ENCODE measurements at regions not wholly inside any gene's neighbourhood (a gene's known extent, or its start where the extent isn't known, plus 50 kb on each side); places are given as distances from the start of the nearest gene placed in this dataset.

- Histone ChIP-seq H2AFZ (ENCODE audit: low read depth, low read length, poor library complexity, severe bottlenecking) (no peak overlapping the region), H3K9ac (ENCODE audit: low read length) (no peak overlapping the region), H3K9me3 (ENCODE audit: control insufficient read depth in 1 of 2, insufficient read depth in 1 of 2, low read depth in 1 of 2, low read length in 2 of 2) (0 out of 4 replicates have a peak, but pooled peaks cover 0 to 4% of the 10 kb centered on the region in 2 experiments), H3K79me2 (ENCODE audit: insufficient read depth, low read length) (no peaks in the 10 kb centered on the region), H3K4me1 (ENCODE audit: control insufficient read depth in 1 of 2, insufficient read depth in 2 of 2, low read length in 2 of 2) (no peaks in the 10 kb centered on the region), H3K4me2 (ENCODE audit: low read length) (no peak overlapping the region), H3K4me3 (replicated peaks in 1 of 2; ENCODE audit: low read depth in 1 of 2, low read length in 2 of 2) (no peak overlapping the region), H3K27me3 (ENCODE audit: insufficient read depth, low read length) (no peaks in the 10 kb centered on the region), H3K36me3 (ENCODE audit: control insufficient read depth in 1 of 2, insufficient read depth in 2 of 2, low read length in 2 of 2) (no peaks in the 10 kb centered on the region), H3K9me2 (ENCODE audit: insufficient read depth) (no peaks in the 10 kb centered on the region), H4K20me1 (ENCODE audit: insufficient read depth) (no peaks in the 10 kb centered on the region), H3K27ac (ENCODE audit: low read depth, low read length) (no peak overlapping the region)
- no TSS peak for BruUV-seq (replicated peaks)
- DNase-seq (ENCODE audit: low read depth, low spot score) (no peak), ATAC-seq (no peak)
- RAD21 ChIA-PET (ENCODE audit: low non-redundant PET in 1 of 2, low total read pairs in 2 of 2, uncharacterized antibody in 2 of 2, unreplicated experiment in 2 of 2) = no interaction called here
- TF ChIP-seq RAD21 (IDR thresholded peaks at IDR 0.05; ENCODE audit: low read depth) (no peak), SIN3A (IDR thresholded peaks at IDR 0.05; ENCODE audit: low read depth) (no peak), ZBTB33 (IDR thresholded peaks at IDR 0.05; ENCODE audit: extremely low read depth, insufficient replicate concordance, low read length) (no peak), SP1 (IDR thresholded peaks at IDR 0.05; ENCODE audit: low read depth) (no peak), ZNF274 (IDR thresholded peaks at IDR 0.05; ENCODE audit: low read depth, low read length) (no peak), JUND (IDR thresholded peaks at IDR 0.05) (no peak), FOSL1 (IDR thresholded peaks at IDR 0.05; ENCODE audit: low read depth) (no peak), CTCF (IDR thresholded peaks at IDR 0.05 in 2 of 3, conservative IDR thresholded peaks at IDR 0.05 in 1 of 3; ENCODE audit: borderline replicate concordance in 1 of 3, insufficient read depth in 1 of 3, low read depth in 2 of 3, low read length in 2 of 3) (no peak), EZH2 (IDR thresholded peaks at IDR 0.05) (no peak), EGR1 (IDR thresholded peaks at IDR 0.05; ENCODE audit: low read depth) (no peak), ATF3 (IDR thresholded peaks at IDR 0.05) (no peak), CBX3 (IDR thresholded peaks at IDR 0.05; ENCODE audit: low read depth) (no peak), POLR2A (IDR thresholded peaks at IDR 0.05; ENCODE audit: borderline replicate concordance, extremely low read depth, insufficient read depth, insufficient read length) (no peak), POLR2AphosphoS5 (IDR thresholded peaks at IDR 0.05; ENCODE audit: low read depth, low read length) (no peak), ELF1 (IDR thresholded peaks at IDR 0.05; ENCODE audit: borderline replicate concordance, low read depth) (no peak), TCF7L2 (IDR thresholded peaks at IDR 0.05; ENCODE audit: borderline replicate concordance, extremely low read depth, insufficient read depth, insufficient read length) (no peak), EZH2phosphoT487 (IDR thresholded peaks at IDR 0.05; ENCODE audit: borderline replicate concordance) (no peak)
- TF ChIP-seq, protein P1, sequence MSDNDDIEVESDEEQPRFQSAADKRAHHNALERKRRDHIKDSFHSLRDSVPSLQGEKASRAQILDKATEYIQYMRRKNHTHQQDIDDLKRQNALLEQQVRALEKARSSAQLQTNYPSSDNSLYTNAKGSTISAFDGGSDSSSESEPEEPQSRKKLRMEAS (IDR thresholded peaks at IDR 0.05) = no peak
- TF ChIP-seq, protein P2, sequence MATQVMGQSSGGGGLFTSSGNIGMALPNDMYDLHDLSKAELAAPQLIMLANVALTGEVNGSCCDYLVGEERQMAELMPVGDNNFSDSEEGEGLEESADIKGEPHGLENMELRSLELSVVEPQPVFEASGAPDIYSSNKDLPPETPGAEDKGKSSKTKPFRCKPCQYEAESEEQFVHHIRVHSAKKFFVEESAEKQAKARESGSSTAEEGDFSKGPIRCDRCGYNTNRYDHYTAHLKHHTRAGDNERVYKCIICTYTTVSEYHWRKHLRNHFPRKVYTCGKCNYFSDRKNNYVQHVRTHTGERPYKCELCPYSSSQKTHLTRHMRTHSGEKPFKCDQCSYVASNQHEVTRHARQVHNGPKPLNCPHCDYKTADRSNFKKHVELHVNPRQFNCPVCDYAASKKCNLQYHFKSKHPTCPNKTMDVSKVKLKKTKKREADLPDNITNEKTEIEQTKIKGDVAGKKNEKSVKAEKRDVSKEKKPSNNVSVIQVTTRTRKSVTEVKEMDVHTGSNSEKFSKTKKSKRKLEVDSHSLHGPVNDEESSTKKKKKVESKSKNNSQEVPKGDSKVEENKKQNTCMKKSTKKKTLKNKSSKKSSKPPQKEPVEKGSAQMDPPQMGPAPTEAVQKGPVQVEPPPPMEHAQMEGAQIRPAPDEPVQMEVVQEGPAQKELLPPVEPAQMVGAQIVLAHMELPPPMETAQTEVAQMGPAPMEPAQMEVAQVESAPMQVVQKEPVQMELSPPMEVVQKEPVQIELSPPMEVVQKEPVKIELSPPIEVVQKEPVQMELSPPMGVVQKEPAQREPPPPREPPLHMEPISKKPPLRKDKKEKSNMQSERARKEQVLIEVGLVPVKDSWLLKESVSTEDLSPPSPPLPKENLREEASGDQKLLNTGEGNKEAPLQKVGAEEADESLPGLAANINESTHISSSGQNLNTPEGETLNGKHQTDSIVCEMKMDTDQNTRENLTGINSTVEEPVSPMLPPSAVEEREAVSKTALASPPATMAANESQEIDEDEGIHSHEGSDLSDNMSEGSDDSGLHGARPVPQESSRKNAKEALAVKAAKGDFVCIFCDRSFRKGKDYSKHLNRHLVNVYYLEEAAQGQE (IDR thresholded peaks at IDR 0.05; ENCODE audit: low read depth) = no peak
- POLR2A ChIA-PET = no interaction called here
- CTCF ChIA-PET = no interaction called here
- intact Hi-C loops (cut with micrococcal nuclease) = no loop called here
These were observed 174.3 kb upstream of the NRSN1 start for GRCh38 chr6:23951691-23952090.
